ENCODE measurements at regions not wholly inside any gene's neighbourhood (a gene's known extent, or its start where the extent isn't known, plus 50 kb on each side); places are given as distances from the start of the nearest gene placed in this dataset.

DNA sequence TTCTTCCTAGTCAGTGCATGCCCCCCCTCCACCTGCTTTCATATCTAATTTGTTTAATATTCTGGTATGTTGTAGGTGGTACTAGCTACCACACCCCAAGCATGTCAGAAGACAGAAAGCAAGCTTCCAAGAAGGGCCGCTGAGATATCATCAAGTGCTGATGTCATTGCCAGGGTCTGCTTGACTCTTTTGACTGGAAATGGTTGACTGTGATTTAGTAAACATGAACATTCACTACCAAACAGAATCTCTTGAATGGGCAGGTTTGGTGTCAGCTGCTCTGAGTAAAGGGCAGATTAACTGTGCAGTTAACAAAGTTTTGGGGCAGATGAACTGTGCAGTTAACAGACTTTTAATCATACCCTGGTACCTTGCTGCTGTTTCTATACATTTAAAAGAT, 244.2 kb upstream of the SATB1 start:
- no peak overlapping the region for H4K8ac ChIP-seq (ENCODE audit: low read depth in 2 of 2, low read length in 2 of 2)
- no peak overlapping the region for H2BK5ac ChIP-seq (ENCODE audit: low read depth, low read length, poor library complexity, severe bottlenecking)
- no peak overlapping the region for H4K5ac ChIP-seq (ENCODE audit: low read depth, low read length)
- no CpG with 5 or more reads among the region's 1 CpG for WGBS, 2 experiments (ENCODE audit: extremely low coverage in 2 of 2, insufficient read length in 1 of 2)
- no peak overlapping the region for H3K9ac ChIP-seq (ENCODE audit: low read depth, low read length)
- intact Hi-C loops (cut with micrococcal nuclease) = no loop called here
- no peak overlapping the region for H3K56ac ChIP-seq (ENCODE audit: extremely low read depth, insufficient read depth, low read length)
- H2AK9ac ChIP-seq (replicated peaks; ENCODE audit: low read depth, low read length, poor library complexity) = no peak overlapping the region
- no peak overlapping the region for H2BK120ac ChIP-seq (ENCODE audit: low read depth, low read length)
- in situ Hi-C loops (cut with MboI; ENCODE audit: low sequenced_read_pairs) = no loop called here
- no peak overlapping the region for H3K27ac ChIP-seq (ENCODE audit: insufficient read depth, low read length)
- H2BK20ac ChIP-seq (ENCODE audit: low read depth, low read length) = no peak overlapping the region
- H4K20me1 ChIP-seq (ENCODE audit: insufficient read depth, low read length) = no peaks in the 10 kb centered on the region
- no peaks in the 10 kb centered on the region for H3K4me1 ChIP-seq (ENCODE audit: control insufficient read depth, insufficient read depth, low read length)
- H3K79me1 ChIP-seq (ENCODE audit: low read depth in 1 of 2, low read length in 2 of 2) = no peaks in the 10 kb centered on the region
- no TSS peak for BruUV-seq (replicated peaks)
- no peak overlapping the region for H3K23ac ChIP-seq (ENCODE audit: low read depth, low read length)
- H2AFZ ChIP-seq (replicated peaks; ENCODE audit: low read length, poor library complexity) = no peak overlapping the region
- dilution Hi-C loops (cut with HindIII; ENCODE audit: low sequenced_read_pairs, unreplicated experiment) = no loop called here
- POLR2A ChIA-PET (ENCODE audit: unreplicated experiment) = no interaction called here
- no peak overlapping the region for H2BK15ac ChIP-seq (ENCODE audit: low read depth, low read length)
- DNase-seq = no peak
- H3K4me3 ChIP-seq (ENCODE audit: insufficient read depth, low read depth, low read length) = no peak overlapping the region
- H3K4me2 ChIP-seq (ENCODE audit: low read depth, low read length) = no peak overlapping the region
- no peak overlapping the region for H2AK5ac ChIP-seq (ENCODE audit: low read depth, low read length)
- H3K4ac ChIP-seq (ENCODE audit: low read depth, low read length) = no peak overlapping the region
- no peak for ATAC-seq (ENCODE audit: low read depth)
- H4K91ac ChIP-seq (ENCODE audit: insufficient read depth, low read depth, low read length) = no peak overlapping the region
- no peak overlapping the region for H3K18ac ChIP-seq (ENCODE audit: low read depth, low read length)
- no peaks in the 10 kb centered on the region for H3K36me3 ChIP-seq (ENCODE audit: control insufficient read depth, insufficient read depth, low read length)
- TF ChIP-seq FOS (IDR thresholded peaks at IDR 0.05; ENCODE audit: low read depth, low read length) = no peak
- TF ChIP-seq POLR2A (IDR thresholded peaks at IDR 0.05; ENCODE audit: low read depth, low read length) = no peak
- TF ChIP-seq SMC3 (IDR thresholded peaks at IDR 0.05; ENCODE audit: low read depth, low read length) = no peak
- TF ChIP-seq MXI1 (IDR thresholded peaks at IDR 0.05; ENCODE audit: borderline replicate concordance, low read depth, low read length) = no peak
- TF ChIP-seq MAZ (IDR thresholded peaks at IDR 0.05; ENCODE audit: borderline replicate concordance, low read depth, low read length) = no peak
- no peak for TF ChIP-seq RAD21 (IDR thresholded peaks at IDR 0.05; ENCODE audit: low read length)
- TF ChIP-seq, protein P1, sequence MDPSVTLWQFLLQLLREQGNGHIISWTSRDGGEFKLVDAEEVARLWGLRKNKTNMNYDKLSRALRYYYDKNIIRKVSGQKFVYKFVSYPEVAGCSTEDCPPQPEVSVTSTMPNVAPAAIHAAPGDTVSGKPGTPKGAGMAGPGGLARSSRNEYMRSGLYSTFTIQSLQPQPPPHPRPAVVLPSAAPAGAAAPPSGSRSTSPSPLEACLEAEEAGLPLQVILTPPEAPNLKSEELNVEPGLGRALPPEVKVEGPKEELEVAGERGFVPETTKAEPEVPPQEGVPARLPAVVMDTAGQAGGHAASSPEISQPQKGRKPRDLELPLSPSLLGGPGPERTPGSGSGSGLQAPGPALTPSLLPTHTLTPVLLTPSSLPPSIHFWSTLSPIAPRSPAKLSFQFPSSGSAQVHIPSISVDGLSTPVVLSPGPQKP (IDR thresholded peaks at IDR 0.05; ENCODE audit: borderline replicate concordance, low read depth, low read length) = no peak
- TF ChIP-seq MAFK (IDR thresholded peaks at IDR 0.05; ENCODE audit: low read depth, low read length) = no peak
- no peak for TF ChIP-seq RFX5 (IDR thresholded peaks at IDR 0.05; ENCODE audit: low read depth, low read length)
- no peak for TF ChIP-seq BHLHE40 (IDR thresholded peaks at IDR 0.05; ENCODE audit: low read depth, low read length)
- TF ChIP-seq, protein P2, sequence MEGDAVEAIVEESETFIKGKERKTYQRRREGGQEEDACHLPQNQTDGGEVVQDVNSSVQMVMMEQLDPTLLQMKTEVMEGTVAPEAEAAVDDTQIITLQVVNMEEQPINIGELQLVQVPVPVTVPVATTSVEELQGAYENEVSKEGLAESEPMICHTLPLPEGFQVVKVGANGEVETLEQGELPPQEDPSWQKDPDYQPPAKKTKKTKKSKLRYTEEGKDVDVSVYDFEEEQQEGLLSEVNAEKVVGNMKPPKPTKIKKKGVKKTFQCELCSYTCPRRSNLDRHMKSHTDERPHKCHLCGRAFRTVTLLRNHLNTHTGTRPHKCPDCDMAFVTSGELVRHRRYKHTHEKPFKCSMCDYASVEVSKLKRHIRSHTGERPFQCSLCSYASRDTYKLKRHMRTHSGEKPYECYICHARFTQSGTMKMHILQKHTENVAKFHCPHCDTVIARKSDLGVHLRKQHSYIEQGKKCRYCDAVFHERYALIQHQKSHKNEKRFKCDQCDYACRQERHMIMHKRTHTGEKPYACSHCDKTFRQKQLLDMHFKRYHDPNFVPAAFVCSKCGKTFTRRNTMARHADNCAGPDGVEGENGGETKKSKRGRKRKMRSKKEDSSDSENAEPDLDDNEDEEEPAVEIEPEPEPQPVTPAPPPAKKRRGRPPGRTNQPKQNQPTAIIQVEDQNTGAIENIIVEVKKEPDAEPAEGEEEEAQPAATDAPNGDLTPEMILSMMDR (conservative IDR thresholded peaks at IDR 0.05; ENCODE audit: low read depth, low read length) = no peak
- TF ChIP-seq NFE2L2 (IDR thresholded peaks at IDR 0.05; ENCODE audit: low read depth, low read length) = no peak
- TF ChIP-seq RCOR1 (IDR thresholded peaks at IDR 0.05; ENCODE audit: insufficient replicate concordance, low read length) = no peak
- no peak for TF ChIP-seq CHD1 (IDR thresholded peaks at IDR 0.05; ENCODE audit: low read depth, low read length)
- TF ChIP-seq, protein P3, sequence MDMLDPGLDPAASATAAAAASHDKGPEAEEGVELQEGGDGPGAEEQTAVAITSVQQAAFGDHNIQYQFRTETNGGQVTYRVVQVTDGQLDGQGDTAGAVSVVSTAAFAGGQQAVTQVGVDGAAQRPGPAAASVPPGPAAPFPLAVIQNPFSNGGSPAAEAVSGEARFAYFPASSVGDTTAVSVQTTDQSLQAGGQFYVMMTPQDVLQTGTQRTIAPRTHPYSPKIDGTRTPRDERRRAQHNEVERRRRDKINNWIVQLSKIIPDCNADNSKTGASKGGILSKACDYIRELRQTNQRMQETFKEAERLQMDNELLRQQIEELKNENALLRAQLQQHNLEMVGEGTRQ (IDR thresholded peaks at IDR 0.05; ENCODE audit: low read depth, low read length) = no peak
- TF ChIP-seq CEBPB (IDR thresholded peaks at IDR 0.05; ENCODE audit: low read depth, low read length) = no peak
- no peaks in the 10 kb centered on the region for H3K9me1 ChIP-seq (ENCODE audit: insufficient read depth, low read length)
- H3K27me3 ChIP-seq (ENCODE audit: control insufficient read depth, insufficient read depth, low read length) = no peaks in the 10 kb centered on the region
- peaks cover 6% of the 10 kb centered on the region; the same call in 1 of the 2 replicates for H3K9me3 ChIP-seq (ENCODE audit: control insufficient read depth, insufficient read depth, low read length)
- CTCF ChIA-PET = no interaction called here
- no peak overlapping the region for H3K14ac ChIP-seq (replicated peaks; ENCODE audit: low read depth, low read length)
